ENCODE measurements at regions not wholly inside any gene's neighbourhood (a gene's known extent, or its start where the extent isn't known, plus 50 kb on each side); places are given as distances from the start of the nearest gene placed in this dataset.

GRCh38 chr12:13631873-13632272 lies 349.5 kb downstream of the GRIN2B start:
- TF ChIP-seq POLR2A (IDR thresholded peaks at IDR 0.05), result no peak
- TF ChIP-seq, protein P1, sequence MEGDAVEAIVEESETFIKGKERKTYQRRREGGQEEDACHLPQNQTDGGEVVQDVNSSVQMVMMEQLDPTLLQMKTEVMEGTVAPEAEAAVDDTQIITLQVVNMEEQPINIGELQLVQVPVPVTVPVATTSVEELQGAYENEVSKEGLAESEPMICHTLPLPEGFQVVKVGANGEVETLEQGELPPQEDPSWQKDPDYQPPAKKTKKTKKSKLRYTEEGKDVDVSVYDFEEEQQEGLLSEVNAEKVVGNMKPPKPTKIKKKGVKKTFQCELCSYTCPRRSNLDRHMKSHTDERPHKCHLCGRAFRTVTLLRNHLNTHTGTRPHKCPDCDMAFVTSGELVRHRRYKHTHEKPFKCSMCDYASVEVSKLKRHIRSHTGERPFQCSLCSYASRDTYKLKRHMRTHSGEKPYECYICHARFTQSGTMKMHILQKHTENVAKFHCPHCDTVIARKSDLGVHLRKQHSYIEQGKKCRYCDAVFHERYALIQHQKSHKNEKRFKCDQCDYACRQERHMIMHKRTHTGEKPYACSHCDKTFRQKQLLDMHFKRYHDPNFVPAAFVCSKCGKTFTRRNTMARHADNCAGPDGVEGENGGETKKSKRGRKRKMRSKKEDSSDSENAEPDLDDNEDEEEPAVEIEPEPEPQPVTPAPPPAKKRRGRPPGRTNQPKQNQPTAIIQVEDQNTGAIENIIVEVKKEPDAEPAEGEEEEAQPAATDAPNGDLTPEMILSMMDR (IDR thresholded peaks at IDR 0.05), result no peak
